Mesenchymal stem cell (in vitro differentiated cells and primary cell): ENCODE measurements at regions not wholly inside any gene's neighbourhood (a gene's known extent, or its start where the extent isn't known, plus 50 kb on each side); places are given as distances from the start of the nearest gene placed in this dataset.

Experiments
- DNase-seq: peaks from one replicate; pipeline ENCODE4 v3.0.0-alpha.2; 2013
- H2AFZ ChIP-seq: one replicate; pipeline ENCODE4 v1.6.1; 2013; ENCODE audit warnings: low read depth, mild to moderate bottlenecking, control low read depth, inconsistent platforms, low read length, moderate library complexity
- H2AK5ac ChIP-seq: 2 replicates; pipeline ENCODE4 v1.6.1; 2013; ENCODE audit warnings: low read length, moderate library complexity, mild to moderate bottlenecking, inconsistent platforms; ENCODE audit not compliant: severe bottlenecking
- H2BK120ac ChIP-seq: one replicate; pipeline ENCODE4 v1.6.1; 2013; ENCODE audit warnings: low read depth, mild to moderate bottlenecking, inconsistent platforms, low read length, moderate library complexity
- H2BK12ac ChIP-seq, 2 experiments: one replicate each; pipeline ENCODE4 v1.6.1; 2013; ENCODE audit warnings: inconsistent platforms in 2 of 2, low read length in 2 of 2, mild to moderate bottlenecking in 2 of 2, moderate library complexity in 2 of 2, control low read depth in 1 of 2
- H2BK15ac ChIP-seq: one replicate; pipeline ENCODE4 v1.6.1; 2013; ENCODE audit warnings: mild to moderate bottlenecking, low read depth, inconsistent platforms; ENCODE audit not compliant: poor library complexity, severe bottlenecking
- H2BK5ac ChIP-seq: 2 replicates; pipeline ENCODE4 v1.6.1; 2013; ENCODE audit warnings: low read depth, mild to moderate bottlenecking, low read length, control low read depth, inconsistent platforms; ENCODE audit not compliant: poor library complexity, severe bottlenecking
- H3K14ac ChIP-seq, 2 experiments: one replicate each; pipeline ENCODE4 v1.6.1; 2013; ENCODE audit warnings: inconsistent platforms in 2 of 2, low read length in 2 of 2, control low read depth in 1 of 2, mild to moderate bottlenecking in 1 of 2, moderate library complexity in 1 of 2
- H3K18ac ChIP-seq, 2 experiments: one replicate each; pipeline ENCODE4 v1.6.1; 2013; ENCODE audit warnings: inconsistent platforms in 2 of 2, low read length in 2 of 2, control low read depth in 1 of 2, low read depth in 1 of 2, mild to moderate bottlenecking in 1 of 2
- H3K23ac ChIP-seq, 2 experiments: one replicate each; pipeline ENCODE4 v1.6.1; 2013; ENCODE audit warnings: inconsistent platforms in 2 of 2, low read length in 2 of 2, mild to moderate bottlenecking in 2 of 2, moderate library complexity in 2 of 2, control low read depth in 1 of 2
- H3K27ac ChIP-seq: 2 replicates; pipeline ENCODE4 v1.5.1; 2013; ENCODE audit warnings: mild to moderate bottlenecking, moderate library complexity, low read length, control low read depth, inconsistent platforms; ENCODE audit not compliant: poor library complexity, severe bottlenecking
- H3K27me3 ChIP-seq, 2 experiments: 2 replicates each; pipeline versions ENCODE4 v1.6.1 to v1.7.0; 2013; ENCODE audit warnings: low read length in 2 of 2, mild to moderate bottlenecking in 2 of 2, moderate library complexity in 2 of 2, control low read depth in 1 of 2, inconsistent platforms in 1 of 2; ENCODE audit not compliant: control insufficient read depth in 1 of 2, insufficient read depth in 1 of 2
- H3K36me3 ChIP-seq, 2 experiments: 2 replicates each; pipeline versions ENCODE4 v1.6.1 to v1.7.0; 2013; ENCODE audit warnings: low read length in 2 of 2, control low read depth in 1 of 2, inconsistent platforms in 1 of 2, low read depth in 1 of 2, mild to moderate bottlenecking in 1 of 2; ENCODE audit not compliant: insufficient read depth in 2 of 2, control insufficient read depth in 1 of 2
- H3K4ac ChIP-seq, 2 experiments: one replicate each; pipeline ENCODE4 v1.6.1; 2013; ENCODE audit warnings: inconsistent platforms in 2 of 2, low read length in 2 of 2, mild to moderate bottlenecking in 2 of 2, moderate library complexity in 2 of 2, control low read depth in 1 of 2, low read depth in 1 of 2
- H3K4me1 ChIP-seq: 2 replicates; pipeline ENCODE4 v1.6.1; 2013; ENCODE audit warnings: low read depth, low read length, control low read depth; ENCODE audit not compliant: control insufficient read depth, insufficient read depth
- H3K4me2 ChIP-seq: 2 replicates; pipeline ENCODE4 v1.6.1; 2013; ENCODE audit warnings: low read length, mild to moderate bottlenecking, inconsistent platforms; ENCODE audit not compliant: poor library complexity, severe bottlenecking
- H3K4me3 ChIP-seq, 2 experiments: 2 replicates each; pipeline versions ENCODE4 v1.5.1 to v1.7.0; 2013; ENCODE audit warnings: low read length in 2 of 2, mild to moderate bottlenecking in 2 of 2, control low read depth in 1 of 2, low read depth in 1 of 2; ENCODE audit not compliant: insufficient read depth in 1 of 2
- H3K79me1 ChIP-seq: replicated peaks from 2 replicates; pipeline ENCODE4 v1.6.1; 2013; ENCODE audit warnings: mild to moderate bottlenecking, control low read depth, low read length, inconsistent platforms; ENCODE audit not compliant: poor library complexity, severe bottlenecking
- H3K9ac ChIP-seq: 2 replicates; pipeline ENCODE4 v1.7.0; 2013; ENCODE audit warnings: mild to moderate bottlenecking, low read length, moderate library complexity
- H3K9me3 ChIP-seq: 2 replicates; pipeline ENCODE4 v1.7.0; 2013; ENCODE audit warnings: mild to moderate bottlenecking, low read length; ENCODE audit not compliant: control insufficient read depth
- H4K8ac ChIP-seq: one replicate; pipeline ENCODE4 v1.6.1; 2013; ENCODE audit warnings: inconsistent platforms, mild to moderate bottlenecking, low read length, moderate library complexity
- H4K91ac ChIP-seq: one replicate; pipeline ENCODE4 v1.6.1; 2013; ENCODE audit warnings: mild to moderate bottlenecking, low read length, inconsistent platforms
- WGBS: methylation state at CpG from one replicate; pipeline ENCODE4 v1.1.7; 2013; ENCODE audit warnings: mixed read lengths; 5-methylcytosine and 5-hydroxymethylcytosine counted together

DNA sequence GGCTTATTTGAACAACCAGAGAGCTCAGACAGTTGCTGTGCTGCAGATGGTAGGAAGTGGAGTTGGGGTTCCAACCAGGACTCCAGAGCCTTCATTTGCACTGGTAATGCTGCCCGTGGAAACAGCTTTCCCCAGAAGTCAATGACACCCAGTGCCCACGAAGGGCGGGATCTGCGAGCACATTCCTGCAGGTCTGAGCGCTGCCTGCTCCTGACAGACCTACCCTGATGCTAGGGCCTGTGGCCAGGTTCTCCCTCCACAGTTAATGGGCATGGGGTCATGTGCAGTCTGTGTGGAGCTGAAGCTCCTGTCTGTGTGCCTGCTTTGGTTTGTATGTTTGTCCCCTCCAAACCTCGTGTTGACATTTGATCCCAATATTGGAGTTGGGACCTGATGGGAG lies 299.0 kb upstream of the HS6ST1 start:
- H2BK120ac ChIP-seq, result no peak overlapping the region
- H3K14ac ChIP-seq, result no peak overlapping the region
- H3K18ac ChIP-seq, result no peak overlapping the region
- no peak overlapping the region for H2BK5ac ChIP-seq
- no peak overlapping the region for H3K27ac ChIP-seq
- no peaks in the 10 kb centered on the region for H3K36me3 ChIP-seq
- no peaks in the 10 kb centered on the region for H3K79me1 ChIP-seq
- H2BK15ac ChIP-seq, result no peak overlapping the region
- no peaks in the 10 kb centered on the region for H3K4me1 ChIP-seq
- H2AK5ac ChIP-seq, result no peak overlapping the region
- H3K4me3 ChIP-seq, result no peak overlapping the region
- no peak overlapping the region for H3K4me2 ChIP-seq
- H3K4ac ChIP-seq, result no peak overlapping the region
- H3K27me3 ChIP-seq, result peaks cover 3 to 5% of the 10 kb centered on the region in 2 experiments
- H3K9me3 ChIP-seq, result no peaks in the 10 kb centered on the region
- H2BK12ac ChIP-seq, result no peak overlapping the region
- no peak overlapping the region for H4K8ac ChIP-seq
- H3K23ac ChIP-seq, result no peak overlapping the region
- no peak for DNase-seq
- WGBS, result 88% methylated on average over 6 of the region's 6 CpGs
- no peak overlapping the region for H2AFZ ChIP-seq
- H4K91ac ChIP-seq, result no peak overlapping the region
- H3K9ac ChIP-seq, result no peak overlapping the region

DNA sequence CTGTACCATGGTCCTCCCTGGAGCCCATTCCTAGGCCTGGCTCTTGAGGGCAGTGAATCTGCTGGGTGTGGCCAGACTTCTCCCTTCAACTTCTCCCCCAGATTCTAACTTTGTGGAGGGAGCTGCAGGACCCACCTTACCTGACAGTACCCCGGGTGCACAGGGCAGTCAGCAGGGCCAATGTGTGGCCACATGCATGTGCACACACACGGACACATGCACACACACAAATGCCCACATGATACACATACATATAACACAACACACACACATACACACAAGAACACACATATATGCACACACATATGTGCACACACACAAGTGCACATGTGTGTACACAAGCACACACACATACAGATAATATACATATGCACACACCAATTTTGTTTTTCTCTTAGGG lies 300.0 kb upstream of the HS6ST1 start:
- no peak for DNase-seq
- Histone ChIP-seq H3K14ac (no peak overlapping the region), H2BK5ac (no peak overlapping the region), H3K18ac (no peak overlapping the region), H3K4me2 (no peak overlapping the region), H3K9ac (no peak overlapping the region), H2BK12ac (no peak overlapping the region), H2BK15ac (no peak overlapping the region), H3K4me1 (peaks cover 5% of the 10 kb centered on the region), H2AK5ac (no peak overlapping the region), H3K9me3 (no peaks in the 10 kb centered on the region), H2BK120ac (no peak overlapping the region), H3K36me3 (no peaks in the 10 kb centered on the region), H4K8ac (no peak overlapping the region), H3K27me3 (peaks cover 3 to 5% of the 10 kb centered on the region in 2 experiments), H3K4me3 (no peak overlapping the region), H3K27ac (no peak overlapping the region), H3K23ac (no peak overlapping the region), H2AFZ (no peak overlapping the region), H3K4ac (no peak overlapping the region), H3K79me1 (no peaks in the 10 kb centered on the region), H4K91ac (no peak overlapping the region)
- WGBS, result 96% methylated on average over 2 of the region's 2 CpGs

DNA sequence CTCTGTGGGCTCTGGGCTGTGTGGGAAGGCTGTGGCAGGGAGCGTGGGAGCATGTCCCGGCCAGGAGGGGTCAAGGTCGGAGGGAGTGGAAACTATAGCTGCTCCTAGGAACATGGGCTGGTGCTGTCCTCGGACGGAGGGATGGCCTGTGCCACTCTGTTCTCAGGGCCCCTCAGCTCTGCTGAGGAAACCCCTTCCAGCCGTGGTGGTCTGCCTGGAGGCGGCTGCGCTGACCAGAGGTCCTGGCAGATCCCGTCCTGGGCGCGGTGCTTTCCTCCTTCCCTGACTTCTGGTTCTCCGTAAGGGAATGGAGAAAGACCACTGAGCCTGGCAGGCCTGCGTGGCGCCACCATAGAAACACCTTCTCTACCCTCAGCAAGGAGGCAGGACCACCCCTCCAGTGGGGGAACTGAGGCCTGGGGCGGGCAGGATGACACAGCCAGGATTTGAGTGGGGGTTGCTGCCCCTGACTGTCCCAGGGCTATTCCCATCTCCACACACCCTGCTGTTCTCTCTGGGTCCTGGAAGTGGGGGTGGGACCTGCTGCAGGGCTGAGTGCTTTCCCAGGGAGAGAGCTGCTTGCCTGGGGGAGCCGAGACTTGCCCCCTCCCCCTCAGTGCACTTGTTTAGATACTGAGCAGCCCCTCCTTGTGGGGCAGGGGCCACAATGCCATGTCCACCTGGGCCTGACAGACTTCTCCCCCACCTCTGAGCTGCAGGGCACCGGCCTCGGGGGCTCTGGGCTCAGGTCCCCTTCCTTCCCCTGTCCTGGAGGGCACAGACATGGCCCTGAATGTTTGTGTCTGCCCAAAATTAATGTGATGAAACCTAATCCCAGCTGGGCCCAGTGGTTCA lies 301.0 kb upstream of the HS6ST1 start:
- Histone ChIP-seq H3K4me2 (no peak overlapping the region), H3K4me3 (no peak overlapping the region), H3K18ac (no peak overlapping the region), H3K36me3 (no peaks in the 10 kb centered on the region), H2AFZ (no peak overlapping the region), H3K9ac (no peak overlapping the region), H3K9me3 (no peaks in the 10 kb centered on the region), H2BK5ac (no peak overlapping the region), H4K8ac (no peak overlapping the region), H3K4me1 (peaks cover 13% of the 10 kb centered on the region), H2BK120ac (no peak overlapping the region), H2AK5ac (no peak overlapping the region), H4K91ac (no peak overlapping the region), H3K27me3 (peaks cover 3 to 5% of the 10 kb centered on the region in 2 experiments), H2BK12ac (peak overlapping the region in 1 of 2 experiments; percentile 38), H3K14ac (no peak overlapping the region), H2BK15ac (no peak overlapping the region), H3K79me1 (no peaks in the 10 kb centered on the region), H3K27ac (no peak overlapping the region), H3K23ac (no peak overlapping the region), H3K4ac (no peak overlapping the region)
- 96% methylated on average over 17 of the region's 18 CpGs for WGBS
- DNase-seq, result no peak

DNA sequence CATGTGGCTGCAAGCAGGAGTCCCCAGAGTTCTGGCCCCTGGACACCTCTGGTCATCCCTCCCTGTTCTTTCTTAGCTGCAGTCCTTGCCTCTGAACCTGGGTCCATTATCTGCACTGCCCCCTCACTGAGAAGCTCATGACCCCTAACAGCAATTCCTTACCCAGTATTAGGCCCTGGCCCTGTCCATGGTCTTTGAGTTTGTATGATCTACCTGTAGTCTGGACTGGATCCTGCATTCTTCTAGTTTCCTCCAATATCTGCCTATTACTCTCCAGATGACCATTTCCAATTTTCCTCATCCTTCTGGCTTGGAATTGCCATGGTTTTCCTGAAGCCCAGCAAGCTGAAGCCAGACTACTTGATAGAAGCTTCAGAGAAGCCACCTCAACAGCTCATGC lies 302.4 kb upstream of the HS6ST1 start:
- Histone ChIP-seq H2AFZ (no peak overlapping the region), H3K4ac (no peak overlapping the region), H3K23ac (no peak overlapping the region)

More for the DNA sequence above, 302.4 kb upstream of the HS6ST1 start:
- no peak for DNase-seq
- Histone ChIP-seq H3K27me3 (peaks cover 9 to 18% of the 10 kb centered on the region in 2 experiments), H3K27ac (no peak overlapping the region), H4K8ac (no peak overlapping the region), H2BK120ac (no peak overlapping the region), H2BK5ac (no peak overlapping the region), H3K4me1 (peaks cover 13% of the 10 kb centered on the region), H4K91ac (no peak overlapping the region), H2AK5ac (no peak overlapping the region), H3K9me3 (no peaks in the 10 kb centered on the region), H3K36me3 (no peaks in the 10 kb centered on the region), H3K79me1 (no peaks in the 10 kb centered on the region), H3K14ac (no peak overlapping the region), H3K9ac (no peak overlapping the region), H3K18ac (no peak overlapping the region), H2BK15ac (no peak overlapping the region), H2BK12ac (no peak overlapping the region), H3K4me2 (no peak overlapping the region), H3K4me3 (no peak overlapping the region)
